MM.1S (cell line): ENCODE measurements at regions not wholly inside any gene's neighbourhood (a gene's known extent, or its start where the extent isn't known, plus 50 kb on each side); places are given as distances from the start of the nearest gene placed in this dataset.

Experiments used
- EZH2 ChIP-seq: fragments of 300-600 bp; sonication (generic); optimal IDR thresholded peaks from 2 replicates; pipeline ENCODE3; 2017; ENCODE audit warnings: low read depth, mild to moderate bottlenecking, antibody characterized with exemption, low read length, mixed read lengths
- EZH2phosphoT487 ChIP-seq: fragments of 300-600 bp; sonication (generic); IDR thresholded peaks from 2 replicates; pipeline ENCODE4 v1.6.1; 2018; ENCODE audit warnings: antibody characterized with exemption, low read length
- TF ChIP-seq, protein P1 (sequence below): fragments of 300-600 bp; sonication (generic); IDR thresholded peaks from 2 replicates; pipeline ENCODE4 v1.5.1; 2016; ENCODE audit warnings: antibody characterized with exemption, low read length, mixed read lengths

- TF ChIP-seq, protein P1, sequence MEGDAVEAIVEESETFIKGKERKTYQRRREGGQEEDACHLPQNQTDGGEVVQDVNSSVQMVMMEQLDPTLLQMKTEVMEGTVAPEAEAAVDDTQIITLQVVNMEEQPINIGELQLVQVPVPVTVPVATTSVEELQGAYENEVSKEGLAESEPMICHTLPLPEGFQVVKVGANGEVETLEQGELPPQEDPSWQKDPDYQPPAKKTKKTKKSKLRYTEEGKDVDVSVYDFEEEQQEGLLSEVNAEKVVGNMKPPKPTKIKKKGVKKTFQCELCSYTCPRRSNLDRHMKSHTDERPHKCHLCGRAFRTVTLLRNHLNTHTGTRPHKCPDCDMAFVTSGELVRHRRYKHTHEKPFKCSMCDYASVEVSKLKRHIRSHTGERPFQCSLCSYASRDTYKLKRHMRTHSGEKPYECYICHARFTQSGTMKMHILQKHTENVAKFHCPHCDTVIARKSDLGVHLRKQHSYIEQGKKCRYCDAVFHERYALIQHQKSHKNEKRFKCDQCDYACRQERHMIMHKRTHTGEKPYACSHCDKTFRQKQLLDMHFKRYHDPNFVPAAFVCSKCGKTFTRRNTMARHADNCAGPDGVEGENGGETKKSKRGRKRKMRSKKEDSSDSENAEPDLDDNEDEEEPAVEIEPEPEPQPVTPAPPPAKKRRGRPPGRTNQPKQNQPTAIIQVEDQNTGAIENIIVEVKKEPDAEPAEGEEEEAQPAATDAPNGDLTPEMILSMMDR = no peak
- no peak for TF ChIP-seq EZH2
- no peak for TF ChIP-seq EZH2phosphoT487
Observed at GRCh38 chr12:5343711-5344110, 88.2 kb upstream of the NTF3 start.
